Ishikawa (cell line): ENCODE measurements at regions not wholly inside any gene's neighbourhood (a gene's known extent, or its start where the extent isn't known, plus 50 kb on each side); places are given as distances from the start of the nearest gene placed in this dataset.

Experiments
- CEBPB ChIP-seq: IDR thresholded peaks from 2 replicates; pipeline ENCODE4 v1.6.1; 2012
- CREB1 ChIP-seq: IDR thresholded peaks from 2 replicates; pipeline ENCODE4 v1.6.1; 2012; ENCODE audit warnings: low read depth
- EGR1 ChIP-seq: IDR thresholded peaks from 2 replicates; pipeline ENCODE4 v1.6.1; 2012
- EP300 ChIP-seq: IDR thresholded peaks from 2 replicates; pipeline ENCODE4 v1.6.1; 2012; ENCODE audit warnings: borderline replicate concordance
- FOXM1 ChIP-seq: IDR thresholded peaks from 2 replicates; pipeline ENCODE4 v1.6.1; 2012; ENCODE audit warnings: low read depth, borderline replicate concordance
- NFIC ChIP-seq: IDR thresholded peaks from 2 replicates; pipeline ENCODE4 v1.6.1; 2012
- RAD21 ChIP-seq: IDR thresholded peaks from 2 replicates; pipeline ENCODE4 v1.6.1; 2012; ENCODE audit warnings: low read depth
- TAF1 ChIP-seq: IDR thresholded peaks from 2 replicates; pipeline ENCODE4 v1.6.1; 2012; ENCODE audit warnings: low read depth, mild to moderate bottlenecking
- TCF12 ChIP-seq: IDR thresholded peaks from 2 replicates; pipeline ENCODE4 v1.6.1; 2012; ENCODE audit warnings: low read depth
- TEAD4 ChIP-seq: IDR thresholded peaks from 2 replicates; pipeline ENCODE4 v1.6.1; 2012
- USF1 ChIP-seq: IDR thresholded peaks from 2 replicates; pipeline ENCODE4 v1.6.1; 2012
- YY1 ChIP-seq: IDR thresholded peaks from 2 replicates; pipeline ENCODE4 v1.6.1; 2012; ENCODE audit warnings: low read depth
- ZBTB7A ChIP-seq: IDR thresholded peaks from 2 replicates; pipeline ENCODE4 v1.6.1; 2012; ENCODE audit warnings: low read depth
- TF ChIP-seq, protein P1 (sequence below): IDR thresholded peaks from 2 replicates; pipeline ENCODE4 v1.6.1; 2012; ENCODE audit warnings: low read depth, mild to moderate bottlenecking
- TF ChIP-seq, protein P2 (sequence below): IDR thresholded peaks from 2 replicates; pipeline ENCODE4 v1.6.1; 2012

DNA sequence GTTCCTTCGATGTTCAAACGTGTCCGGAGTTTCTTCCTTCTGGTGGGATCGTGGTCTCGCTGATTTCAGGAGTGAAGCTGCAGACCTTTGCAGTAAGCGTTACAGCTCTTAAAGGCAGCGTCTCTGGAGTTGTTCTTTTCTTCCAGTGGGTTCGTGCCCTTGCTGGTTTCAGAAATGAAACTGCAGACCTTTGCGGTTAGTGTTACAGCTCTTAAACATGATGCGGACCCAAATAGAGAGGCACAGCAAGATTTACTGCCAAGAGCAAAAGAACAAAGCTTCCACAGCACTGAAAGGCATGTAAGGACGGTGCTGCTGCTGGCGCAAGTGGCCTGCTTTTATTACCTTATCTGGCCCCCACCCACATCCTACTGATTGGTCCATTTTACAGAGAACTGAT is 931.4 kb downstream of the IPMK start:
- TF ChIP-seq CEBPB (no peak), CREB1 (no peak), FOXM1 (no peak), NFIC (no peak), ZBTB7A (no peak), TCF12 (no peak), USF1 (no peak), EGR1 (no peak), TAF1 (no peak)
- TF ChIP-seq, protein P1, sequence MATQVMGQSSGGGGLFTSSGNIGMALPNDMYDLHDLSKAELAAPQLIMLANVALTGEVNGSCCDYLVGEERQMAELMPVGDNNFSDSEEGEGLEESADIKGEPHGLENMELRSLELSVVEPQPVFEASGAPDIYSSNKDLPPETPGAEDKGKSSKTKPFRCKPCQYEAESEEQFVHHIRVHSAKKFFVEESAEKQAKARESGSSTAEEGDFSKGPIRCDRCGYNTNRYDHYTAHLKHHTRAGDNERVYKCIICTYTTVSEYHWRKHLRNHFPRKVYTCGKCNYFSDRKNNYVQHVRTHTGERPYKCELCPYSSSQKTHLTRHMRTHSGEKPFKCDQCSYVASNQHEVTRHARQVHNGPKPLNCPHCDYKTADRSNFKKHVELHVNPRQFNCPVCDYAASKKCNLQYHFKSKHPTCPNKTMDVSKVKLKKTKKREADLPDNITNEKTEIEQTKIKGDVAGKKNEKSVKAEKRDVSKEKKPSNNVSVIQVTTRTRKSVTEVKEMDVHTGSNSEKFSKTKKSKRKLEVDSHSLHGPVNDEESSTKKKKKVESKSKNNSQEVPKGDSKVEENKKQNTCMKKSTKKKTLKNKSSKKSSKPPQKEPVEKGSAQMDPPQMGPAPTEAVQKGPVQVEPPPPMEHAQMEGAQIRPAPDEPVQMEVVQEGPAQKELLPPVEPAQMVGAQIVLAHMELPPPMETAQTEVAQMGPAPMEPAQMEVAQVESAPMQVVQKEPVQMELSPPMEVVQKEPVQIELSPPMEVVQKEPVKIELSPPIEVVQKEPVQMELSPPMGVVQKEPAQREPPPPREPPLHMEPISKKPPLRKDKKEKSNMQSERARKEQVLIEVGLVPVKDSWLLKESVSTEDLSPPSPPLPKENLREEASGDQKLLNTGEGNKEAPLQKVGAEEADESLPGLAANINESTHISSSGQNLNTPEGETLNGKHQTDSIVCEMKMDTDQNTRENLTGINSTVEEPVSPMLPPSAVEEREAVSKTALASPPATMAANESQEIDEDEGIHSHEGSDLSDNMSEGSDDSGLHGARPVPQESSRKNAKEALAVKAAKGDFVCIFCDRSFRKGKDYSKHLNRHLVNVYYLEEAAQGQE = no peak

DNA sequence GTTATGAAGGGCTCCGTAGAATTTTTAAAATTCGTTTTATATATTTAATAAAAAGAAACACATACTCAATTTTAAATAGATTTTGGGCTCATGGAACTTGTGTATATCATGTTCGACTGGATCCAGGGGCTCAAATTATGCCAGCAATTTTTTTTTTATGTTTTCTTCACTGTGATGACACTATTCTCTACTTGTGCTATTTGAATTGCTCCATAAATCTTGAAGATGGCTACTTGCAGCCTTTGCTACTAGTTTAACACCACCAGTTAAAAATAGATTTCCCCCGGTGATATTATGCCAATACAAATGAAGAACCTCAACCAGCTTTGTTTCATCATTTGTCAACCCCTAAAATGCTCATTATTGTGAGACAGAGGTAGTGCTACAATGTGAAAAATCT is 933.2 kb downstream of the IPMK start:
- TF ChIP-seq CEBPB (no peak), TAF1 (no peak), FOXM1 (no peak), TCF12 (no peak)
- TF ChIP-seq, protein P2, sequence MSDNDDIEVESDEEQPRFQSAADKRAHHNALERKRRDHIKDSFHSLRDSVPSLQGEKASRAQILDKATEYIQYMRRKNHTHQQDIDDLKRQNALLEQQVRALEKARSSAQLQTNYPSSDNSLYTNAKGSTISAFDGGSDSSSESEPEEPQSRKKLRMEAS = no peak

DNA sequence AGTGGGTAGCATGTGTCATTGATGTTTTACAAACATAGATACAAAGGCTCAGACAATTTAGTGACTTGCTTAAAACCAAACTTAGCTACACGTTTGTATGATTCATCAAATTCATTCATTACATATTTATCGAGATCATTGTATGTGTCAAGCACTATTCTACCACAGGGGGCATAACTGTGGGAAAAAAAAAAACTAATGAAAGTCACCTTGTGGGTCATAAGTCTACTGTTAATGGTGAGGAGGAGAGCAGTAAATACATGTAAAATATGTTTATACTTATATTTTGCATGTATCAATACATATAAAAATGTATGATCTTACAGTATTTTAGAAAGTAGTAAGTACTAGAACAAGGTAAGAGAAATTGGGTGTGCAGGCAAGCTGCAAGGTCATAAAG is 933.8 kb downstream of the IPMK start:
- TF ChIP-seq TAF1 = no peak
- TF ChIP-seq TCF12 = no peak
- TF ChIP-seq EGR1 = no peak
- no peak for TF ChIP-seq EP300
- TF ChIP-seq ZBTB7A = no peak
- TF ChIP-seq YY1 = no peak
- TF ChIP-seq, protein P1 = no peak
- TF ChIP-seq CEBPB = no peak
- TF ChIP-seq, protein P2 = no peak
- TF ChIP-seq TEAD4 = no peak

GRCh38 chr10:57320416-57320815 is 947.3 kb downstream of the IPMK start:
- TF ChIP-seq, protein P1 = no peak
- no peak for TF ChIP-seq EP300
- TF ChIP-seq EGR1 = no peak
- no peak for TF ChIP-seq CEBPB
- no peak for TF ChIP-seq FOXM1
- TF ChIP-seq, protein P2 = no peak
- no peak for TF ChIP-seq TEAD4
- no peak for TF ChIP-seq YY1
- no peak for TF ChIP-seq RAD21
- TF ChIP-seq CREB1 = no peak
- no peak for TF ChIP-seq TAF1
- no peak for TF ChIP-seq TCF12
- no peak for TF ChIP-seq NFIC
- no peak for TF ChIP-seq USF1
- TF ChIP-seq ZBTB7A = no peak

GRCh38 chr10:57314046-57314445 is 953.0 kb upstream of the ZWINT start:
- no peak for TF ChIP-seq RAD21
- no peak for TF ChIP-seq FOXM1
- no peak for TF ChIP-seq CREB1
- TF ChIP-seq USF1 = no peak
- TF ChIP-seq, protein P1 = no peak
- no peak for TF ChIP-seq TEAD4
- TF ChIP-seq EP300 = no peak
- TF ChIP-seq, protein P2 = no peak
- no peak for TF ChIP-seq YY1
